IMR-90 (cell line): ENCODE measurements at regions not wholly inside any gene's neighbourhood (a gene's known extent, or its start where the extent isn't known, plus 50 kb on each side); places are given as distances from the start of the nearest gene placed in this dataset.

Experiments
- ATAC-seq: fragments of 200-7000 bp; cut with Tn5 transposase; 2 replicates; pipeline ENCODE4 v1.9.1; 2020; ENCODE audit warnings: low read depth, mild to moderate bottlenecking, moderate library complexity
- BruUV-seq: library from RNA; stranded (reverse); fragments of 400-500 nt; replicated peaks from 2 replicates; lab custom pipeline; 2021; lab: Mats Ljungman, UMichigan
- CTCF ChIA-PET: fragments of 300-600 bp; formaldehyde crosslinking; extraction: SDS; loops from one replicate; lab custom pipeline; 2021; ENCODE audit warnings: antibody characterized with exemption; lab: Yijun Ruan, JAX
- POLR2A ChIA-PET: fragments of 300-600 bp; sonication (Branson Sonifier 250); formaldehyde crosslinking; loops from one replicate; lab custom pipeline; 2022; ENCODE audit warnings: antibody characterized with exemption; ENCODE audit not compliant: unreplicated experiment; lab: Charles Lee
- DNase-seq: peaks from one replicate; pipeline ENCODE4 v3.0.0; 2013
- H2AFZ ChIP-seq: replicated peaks from 2 replicates; pipeline ENCODE3; 2013; ENCODE audit warnings: low read length, mild to moderate bottlenecking; ENCODE audit not compliant: poor library complexity
- H2AK5ac ChIP-seq: 2 replicates; pipeline ENCODE4 v1.6.1; 2013; ENCODE audit warnings: low read depth, low read length, inconsistent platforms
- H2AK9ac ChIP-seq: replicated peaks from 2 replicates; pipeline ENCODE3; 2013; ENCODE audit warnings: mild to moderate bottlenecking, low read depth, low read length, moderate library complexity; ENCODE audit not compliant: poor library complexity
- H2BK120ac ChIP-seq: 2 replicates; pipeline ENCODE4 v1.6.1; 2013; ENCODE audit warnings: low read depth, low read length, inconsistent platforms
- H2BK15ac ChIP-seq: 3 replicates; pipeline ENCODE4 v1.6.1; 2013; ENCODE audit warnings: low read depth, low read length, inconsistent platforms
- H2BK20ac ChIP-seq: 2 replicates; pipeline ENCODE4 v1.6.1; 2013; ENCODE audit warnings: low read depth, mild to moderate bottlenecking, inconsistent platforms, low read length, moderate library complexity
- H2BK5ac ChIP-seq: 2 replicates; pipeline ENCODE4 v1.6.1; 2013; ENCODE audit warnings: mild to moderate bottlenecking, low read depth, low read length, inconsistent platforms; ENCODE audit not compliant: poor library complexity, severe bottlenecking
- H3K14ac ChIP-seq: replicated peaks from 2 replicates; pipeline ENCODE4 v1.6.1; 2013; ENCODE audit warnings: low read depth, low read length, inconsistent platforms
- H3K18ac ChIP-seq: 2 replicates; pipeline ENCODE4 v1.6.1; 2013; ENCODE audit warnings: low read depth, low read length, control low read depth
- H3K23ac ChIP-seq: 2 replicates; pipeline ENCODE4 v1.6.1; 2013; ENCODE audit warnings: low read depth, low read length, inconsistent platforms
- H3K27ac ChIP-seq: 2 replicates; pipeline ENCODE4 v1.5.1; 2013; ENCODE audit warnings: mild to moderate bottlenecking, control low read depth, low read length; ENCODE audit not compliant: insufficient read depth
- H3K27me3 ChIP-seq: 2 replicates; pipeline ENCODE4 v1.6.1; 2013; ENCODE audit warnings: low read length; ENCODE audit not compliant: control insufficient read depth, insufficient read depth
- H3K36me3 ChIP-seq: 2 replicates; pipeline ENCODE4 v1.6.1; 2013; ENCODE audit warnings: low read length, mixed read lengths; ENCODE audit not compliant: control insufficient read depth, insufficient read depth
- H3K4ac ChIP-seq: 2 replicates; pipeline ENCODE4 v1.6.1; 2013; ENCODE audit warnings: low read depth, low read length, inconsistent platforms
- H3K4me1 ChIP-seq: 2 replicates; pipeline ENCODE4 v1.6.1; 2013; ENCODE audit warnings: low read length, mixed read lengths; ENCODE audit not compliant: control insufficient read depth, insufficient read depth
- H3K4me2 ChIP-seq: 2 replicates; pipeline ENCODE4 v1.6.1; 2013; ENCODE audit warnings: low read depth, mild to moderate bottlenecking, control low read depth, low read length, moderate library complexity
- H3K4me3 ChIP-seq: 2 replicates; pipeline ENCODE4 v1.5.1; 2013; ENCODE audit warnings: low read depth, mild to moderate bottlenecking, control low read depth, low read length, moderate library complexity; ENCODE audit not compliant: insufficient read depth
- H3K56ac ChIP-seq: 2 replicates; pipeline ENCODE4 v1.6.1; 2013; ENCODE audit warnings: low read length, inconsistent platforms; ENCODE audit not compliant: insufficient read depth; ENCODE audit errors: extremely low read depth
- H3K79me1 ChIP-seq, 2 experiments: 2 replicates each; pipeline ENCODE4 v1.6.1; 2013; ENCODE audit warnings: low read length in 2 of 2, inconsistent platforms in 1 of 2, low read depth in 1 of 2
- H3K9ac ChIP-seq: 2 replicates; pipeline ENCODE4 v1.6.1; 2013; ENCODE audit warnings: low read depth, low read length, control low read depth
- H3K9me1 ChIP-seq: 2 replicates; pipeline ENCODE4 v1.6.1; 2013; ENCODE audit warnings: low read length, inconsistent platforms; ENCODE audit not compliant: insufficient read depth
- H3K9me3 ChIP-seq: 2 replicates; pipeline ENCODE4 v1.6.1; 2013; ENCODE audit warnings: low read length; ENCODE audit not compliant: control insufficient read depth, insufficient read depth
- H4K20me1 ChIP-seq: 2 replicates; pipeline ENCODE4 v1.6.1; 2013; ENCODE audit warnings: low read length, inconsistent platforms; ENCODE audit not compliant: insufficient read depth
- H4K5ac ChIP-seq: 2 replicates; pipeline ENCODE4 v1.6.1; 2013; ENCODE audit warnings: mild to moderate bottlenecking, low read depth, low read length, control low read depth
- H4K8ac ChIP-seq, 2 experiments: 2 replicates each; pipeline ENCODE4 v1.6.1; 2013; ENCODE audit warnings: low read depth in 2 of 2, low read length in 2 of 2, control low read depth in 1 of 2, inconsistent platforms in 1 of 2
- H4K91ac ChIP-seq: 2 replicates; pipeline ENCODE4 v1.6.1; 2013; ENCODE audit warnings: low read depth, low read length, inconsistent platforms; ENCODE audit not compliant: insufficient read depth
- CEBPB ChIP-seq: IDR thresholded peaks from 2 replicates; pipeline ENCODE4 v1.6.1; 2012; ENCODE audit warnings: low read depth, low read length, improper control_type of control experiment
- CHD1 ChIP-seq: IDR thresholded peaks from 2 replicates; pipeline ENCODE4 v1.6.1; 2012; ENCODE audit warnings: low read depth, low read length, improper control_type of control experiment
- FOS ChIP-seq: fragments of 150-350 bp; IDR thresholded peaks from 2 replicates; pipeline ENCODE4 v1.6.1; 2016; ENCODE audit warnings: low read depth, low read length
- MAFK ChIP-seq: IDR thresholded peaks from 2 replicates; pipeline ENCODE4 v1.6.1; 2012; ENCODE audit warnings: low read depth, low read length, improper control_type of control experiment
- MAZ ChIP-seq: IDR thresholded peaks from 2 replicates; pipeline ENCODE4 v1.6.1; 2012; ENCODE audit warnings: low read depth, mild to moderate bottlenecking, low read length, improper control_type of control experiment, moderate library complexity, borderline replicate concordance
- MXI1 ChIP-seq: IDR thresholded peaks from 2 replicates; pipeline ENCODE4 v1.6.1; 2012; ENCODE audit warnings: low read depth, mild to moderate bottlenecking, low read length, moderate library complexity, borderline replicate concordance
- NFE2L2 ChIP-seq: fragments of 150-350 bp; IDR thresholded peaks from 2 replicates; pipeline ENCODE4 v1.6.1; 2016; ENCODE audit warnings: low read depth, mild to moderate bottlenecking, low read length
- RCOR1 ChIP-seq: IDR thresholded peaks from 2 replicates; pipeline ENCODE4 v1.6.1; 2012; ENCODE audit warnings: mild to moderate bottlenecking, low read length, improper control_type of control experiment; ENCODE audit not compliant: insufficient replicate concordance
- RFX5 ChIP-seq: IDR thresholded peaks from 2 replicates; pipeline ENCODE4 v1.8.0; 2012; ENCODE audit warnings: low read depth, mild to moderate bottlenecking, low read length, moderate library complexity
- SMC3 ChIP-seq: fragments of 150-350 bp; IDR thresholded peaks from 2 replicates; pipeline ENCODE4 v1.6.1; 2016; ENCODE audit warnings: low read depth, mild to moderate bottlenecking, antibody characterized with exemption, low read length, moderate library complexity
- WGBS, 2 experiments: methylation state at CpG; one replicate each; pipeline versions ENCODE4 v1.1.5 to v1.1.7; 2013; ENCODE audit warnings: missing lambda C conversion rate in 2 of 2; ENCODE audit not compliant: insufficient read length in 1 of 2; ENCODE audit errors: extremely low coverage in 2 of 2; 5-methylcytosine and 5-hydroxymethylcytosine counted together
- dilution Hi-C: fragments of 300-500 bp; cut with HindIII; formaldehyde crosslinking; loops from one replicate; pipeline ENCODE4 v1.14.3; 2018; ENCODE audit warnings: low sequenced_read_pairs; ENCODE audit not compliant: unreplicated experiment
- in situ Hi-C: fragments of 300-500 bp; cut with MboI; formaldehyde crosslinking; loops from 3 replicates; pipeline ENCODE4 v1.14.3; 2019; ENCODE audit warnings: low sequenced_read_pairs, inconsistent platforms, mixed read lengths
- intact Hi-C: fragments of 100-400 bp; cut with micrococcal nuclease; formaldehyde crosslinking; loops from 2 replicates; pipeline ENCODE4 v1.10.0; 2022
- TF ChIP-seq, protein P1 (sequence below): fragments of 150-350 bp; IDR thresholded peaks from 2 replicates; pipeline ENCODE4 v1.6.1; 2016; ENCODE audit warnings: low read depth, mild to moderate bottlenecking, low read length, moderate library complexity, borderline replicate concordance
- TF ChIP-seq, protein P2 (sequence below): fragments of 150-350 bp; IDR thresholded peaks from 2 replicates; pipeline ENCODE4 v1.6.1; 2017; ENCODE audit warnings: mild to moderate bottlenecking, antibody characterized with exemption, low read length, low read depth
- TF ChIP-seq, protein P3 (sequence below): conservative IDR thresholded peaks from 2 replicates; pipeline ENCODE4 v1.5.1; 2012; ENCODE audit warnings: mild to moderate bottlenecking, low read depth, low read length, improper control_type of control experiment

DNA sequence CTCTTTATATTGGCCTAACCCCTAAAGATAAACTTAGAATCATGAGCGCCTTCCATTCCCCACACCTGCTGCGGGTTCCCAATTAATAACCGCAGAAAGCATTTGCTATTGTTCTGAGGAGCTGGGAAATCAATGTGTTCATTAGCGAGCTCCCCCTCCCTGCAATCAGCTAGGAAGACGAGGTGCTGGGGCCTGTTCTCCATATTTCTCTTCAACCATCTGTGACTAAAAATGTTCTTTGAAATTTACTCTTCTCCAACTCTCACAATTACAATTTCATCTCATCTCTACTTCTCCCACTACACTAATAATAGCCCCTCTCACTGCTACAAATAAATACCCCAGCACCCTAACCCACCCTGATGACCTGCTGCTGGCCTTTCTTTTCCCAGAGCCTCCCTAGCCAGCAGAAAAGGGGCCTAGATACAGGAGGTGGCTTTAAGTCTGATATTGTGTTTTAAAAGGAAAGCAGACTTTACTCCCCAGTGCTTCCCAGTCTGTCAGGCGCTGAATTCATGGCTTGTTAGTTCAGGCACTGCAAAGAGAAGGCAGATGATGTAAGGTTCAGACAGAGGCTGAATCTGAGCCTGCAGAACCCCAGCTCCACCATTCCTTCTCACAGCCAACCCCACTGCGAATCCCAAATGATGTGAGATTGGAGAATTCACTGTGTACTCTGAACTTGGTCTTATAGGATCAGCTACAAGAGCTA is 477.5 kb upstream of the DAB1 start:
- Histone ChIP-seq H3K4me3 (no peak overlapping the region), H2BK20ac (no peak overlapping the region), H3K9me1 (no peaks in the 10 kb centered on the region), H4K8ac (no peak overlapping the region), H3K23ac (no peak overlapping the region), H3K4me2 (no peak overlapping the region), H4K5ac (no peak overlapping the region), H3K18ac (no peak overlapping the region), H3K27ac (no peak overlapping the region), H3K4ac (no peak overlapping the region), H3K9me3 (no peaks in the 10 kb centered on the region), H3K4me1 (no peaks in the 10 kb centered on the region), H3K56ac (no peak overlapping the region), H3K9ac (no peak overlapping the region), H2BK15ac (no peak overlapping the region), H4K20me1 (no peaks in the 10 kb centered on the region), H2BK120ac (no peak overlapping the region), H3K36me3 (no peaks in the 10 kb centered on the region), H3K79me1 (no peaks in the 10 kb centered on the region), H2AK9ac (no peak overlapping the region), H2BK5ac (no peak overlapping the region), H2AK5ac (no peak overlapping the region), H2AFZ (no peak overlapping the region), H3K14ac (no peak overlapping the region), H3K27me3 (no peaks in the 10 kb centered on the region), H4K91ac (no peak overlapping the region)
- DNase-seq, result no peak
- intact Hi-C loops (no loop called here), in situ Hi-C loops (no loop called here), dilution Hi-C loops (no loop called here)
- no TSS peak for BruUV-seq
- ATAC-seq, result no peak
- ChIA-PET CTCF (no interaction called here), POLR2A (no interaction called here)
- TF ChIP-seq CHD1 (no peak), SMC3 (no peak), MAZ (no peak), NFE2L2 (no peak), CEBPB (no peak), MXI1 (no peak), MAFK (no peak), RFX5 (no peak), RCOR1 (no peak), FOS (no peak)
- TF ChIP-seq, protein P1, sequence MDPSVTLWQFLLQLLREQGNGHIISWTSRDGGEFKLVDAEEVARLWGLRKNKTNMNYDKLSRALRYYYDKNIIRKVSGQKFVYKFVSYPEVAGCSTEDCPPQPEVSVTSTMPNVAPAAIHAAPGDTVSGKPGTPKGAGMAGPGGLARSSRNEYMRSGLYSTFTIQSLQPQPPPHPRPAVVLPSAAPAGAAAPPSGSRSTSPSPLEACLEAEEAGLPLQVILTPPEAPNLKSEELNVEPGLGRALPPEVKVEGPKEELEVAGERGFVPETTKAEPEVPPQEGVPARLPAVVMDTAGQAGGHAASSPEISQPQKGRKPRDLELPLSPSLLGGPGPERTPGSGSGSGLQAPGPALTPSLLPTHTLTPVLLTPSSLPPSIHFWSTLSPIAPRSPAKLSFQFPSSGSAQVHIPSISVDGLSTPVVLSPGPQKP, result no peak
- TF ChIP-seq, protein P2, sequence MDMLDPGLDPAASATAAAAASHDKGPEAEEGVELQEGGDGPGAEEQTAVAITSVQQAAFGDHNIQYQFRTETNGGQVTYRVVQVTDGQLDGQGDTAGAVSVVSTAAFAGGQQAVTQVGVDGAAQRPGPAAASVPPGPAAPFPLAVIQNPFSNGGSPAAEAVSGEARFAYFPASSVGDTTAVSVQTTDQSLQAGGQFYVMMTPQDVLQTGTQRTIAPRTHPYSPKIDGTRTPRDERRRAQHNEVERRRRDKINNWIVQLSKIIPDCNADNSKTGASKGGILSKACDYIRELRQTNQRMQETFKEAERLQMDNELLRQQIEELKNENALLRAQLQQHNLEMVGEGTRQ, result no peak
- TF ChIP-seq, protein P3, sequence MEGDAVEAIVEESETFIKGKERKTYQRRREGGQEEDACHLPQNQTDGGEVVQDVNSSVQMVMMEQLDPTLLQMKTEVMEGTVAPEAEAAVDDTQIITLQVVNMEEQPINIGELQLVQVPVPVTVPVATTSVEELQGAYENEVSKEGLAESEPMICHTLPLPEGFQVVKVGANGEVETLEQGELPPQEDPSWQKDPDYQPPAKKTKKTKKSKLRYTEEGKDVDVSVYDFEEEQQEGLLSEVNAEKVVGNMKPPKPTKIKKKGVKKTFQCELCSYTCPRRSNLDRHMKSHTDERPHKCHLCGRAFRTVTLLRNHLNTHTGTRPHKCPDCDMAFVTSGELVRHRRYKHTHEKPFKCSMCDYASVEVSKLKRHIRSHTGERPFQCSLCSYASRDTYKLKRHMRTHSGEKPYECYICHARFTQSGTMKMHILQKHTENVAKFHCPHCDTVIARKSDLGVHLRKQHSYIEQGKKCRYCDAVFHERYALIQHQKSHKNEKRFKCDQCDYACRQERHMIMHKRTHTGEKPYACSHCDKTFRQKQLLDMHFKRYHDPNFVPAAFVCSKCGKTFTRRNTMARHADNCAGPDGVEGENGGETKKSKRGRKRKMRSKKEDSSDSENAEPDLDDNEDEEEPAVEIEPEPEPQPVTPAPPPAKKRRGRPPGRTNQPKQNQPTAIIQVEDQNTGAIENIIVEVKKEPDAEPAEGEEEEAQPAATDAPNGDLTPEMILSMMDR, result no peak
- whole genome bisulfite sequencing, 2 experiments, result no CpG with 5 or more reads among the region's 7 CpGs
